Prostate gland (tissue), 2 donors: ENCODE measurements at regions not wholly inside any gene's neighbourhood (a gene's known extent, or its start where the extent isn't known, plus 50 kb on each side); places are given as distances from the start of the nearest gene placed in this dataset.
A peak's percentile ranks its signal among the peaks of the same experiment; 100 is the strongest.

Source experiments
- DNase-seq: peaks from one replicate; pipeline ENCODE4 v3.0.0-alpha.2; 2019; ENCODE audit warnings: low spot score
- H3K27ac ChIP-seq, 2 donors: fragments of 200-600 bp; sonication (generic); 2 replicates each; pipeline ENCODE4 v1.5.1; 2017 to 2019
- H3K27me3 ChIP-seq: fragments of 200-600 bp; sonication (generic); replicated peaks from 2 replicates; pipeline ENCODE4 v1.5.1; 2019; ENCODE audit not compliant: insufficient read depth
- H3K36me3 ChIP-seq, 2 donors: fragments of 200-600 bp; sonication (generic); 1 replicate in 1 of 2; 2 replicates in 1 of 2; pipeline versions ENCODE4 v1.5.1 to v1.8.1; 2017 to 2019
- H3K4me1 ChIP-seq: fragments of 200-600 bp; sonication (generic); replicated peaks from 2 replicates; pipeline ENCODE4 v1.5.1; 2019
- H3K4me3 ChIP-seq, 2 donors: fragments of 200-600 bp; sonication (generic); 2 replicates each; pipeline ENCODE4 v1.5.1; 2017 to 2019
- H3K9me3 ChIP-seq: fragments of 200-600 bp; sonication (generic); 2 replicates; pipeline ENCODE4 v1.5.1; 2017
- POLR2A ChIP-seq: fragments of 450-650 bp; IDR thresholded peaks from one replicate; pipeline ENCODE4 v1.6.1; 2016; ENCODE audit warnings: antibody characterized with exemption, mild to moderate bottlenecking
- POLR2AphosphoS5 ChIP-seq: sonication (generic); formaldehyde crosslinking; IDR thresholded peaks from one replicate; pipeline ENCODE4 v1.6.1; 2017; ENCODE audit warnings: antibody characterized with exemption
- WGBS: methylation state at CpG from one replicate; pipeline ENCODE4 v1.1.5; 2018; 5-methylcytosine and 5-hydroxymethylcytosine counted together
- intact Hi-C: fragments of 100-400 bp; cut with DNase I; formaldehyde crosslinking; loops from one replicate; pipeline ENCODE4 v1.14.2; 2022
- TF ChIP-seq, protein P1 (sequence below), 4 experiments: fragments of 200-600 bp in 2 of 4; fragments of 450-650 bp in 2 of 4; sonication (generic) in 2 of 4; IDR thresholded peaks; 1 replicate in 3 of 4; 2 replicates in 1 of 4; pipeline ENCODE4 v1.5.1; 2016 to 2019; ENCODE audit warnings: antibody characterized with exemption in 4 of 4, mild to moderate bottlenecking in 2 of 4, moderate library complexity in 2 of 4

DNA sequence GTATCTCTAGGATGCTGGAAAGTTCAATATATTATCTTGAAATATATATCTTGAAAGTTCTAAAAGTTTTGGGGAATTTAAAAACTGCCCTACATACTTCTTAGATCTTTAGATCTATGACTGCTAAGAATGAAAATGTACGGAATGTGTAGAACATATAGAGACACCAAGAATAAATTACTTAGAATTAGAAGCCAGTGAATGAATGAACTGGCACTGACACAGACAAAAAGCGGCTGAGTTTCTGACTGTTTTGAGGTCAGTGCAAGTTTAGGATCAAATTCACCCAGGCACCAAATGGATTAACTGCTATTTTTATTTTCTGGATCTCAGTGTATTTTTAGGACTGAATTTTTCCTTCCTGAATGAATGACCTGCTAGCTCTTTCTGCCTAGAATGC is 411.2 kb downstream of the KCTD12 start:
- TF ChIP-seq POLR2AphosphoS5 (no peak), POLR2A (no peak)
- TF ChIP-seq, protein P1, sequence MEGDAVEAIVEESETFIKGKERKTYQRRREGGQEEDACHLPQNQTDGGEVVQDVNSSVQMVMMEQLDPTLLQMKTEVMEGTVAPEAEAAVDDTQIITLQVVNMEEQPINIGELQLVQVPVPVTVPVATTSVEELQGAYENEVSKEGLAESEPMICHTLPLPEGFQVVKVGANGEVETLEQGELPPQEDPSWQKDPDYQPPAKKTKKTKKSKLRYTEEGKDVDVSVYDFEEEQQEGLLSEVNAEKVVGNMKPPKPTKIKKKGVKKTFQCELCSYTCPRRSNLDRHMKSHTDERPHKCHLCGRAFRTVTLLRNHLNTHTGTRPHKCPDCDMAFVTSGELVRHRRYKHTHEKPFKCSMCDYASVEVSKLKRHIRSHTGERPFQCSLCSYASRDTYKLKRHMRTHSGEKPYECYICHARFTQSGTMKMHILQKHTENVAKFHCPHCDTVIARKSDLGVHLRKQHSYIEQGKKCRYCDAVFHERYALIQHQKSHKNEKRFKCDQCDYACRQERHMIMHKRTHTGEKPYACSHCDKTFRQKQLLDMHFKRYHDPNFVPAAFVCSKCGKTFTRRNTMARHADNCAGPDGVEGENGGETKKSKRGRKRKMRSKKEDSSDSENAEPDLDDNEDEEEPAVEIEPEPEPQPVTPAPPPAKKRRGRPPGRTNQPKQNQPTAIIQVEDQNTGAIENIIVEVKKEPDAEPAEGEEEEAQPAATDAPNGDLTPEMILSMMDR (IDR thresholded peaks at IDR 0.05), result no peak
- H3K27me3 ChIP-seq, result no peaks in the 10 kb centered on the region
- intact Hi-C loops, result loop anchor here (5.0 to 10.0 kb wide), 2 partner anchors 430 to 778 kb away; no protein-coding TSS in a partner anchor
- H3K36me3 ChIP-seq, result no peaks in the 10 kb centered on the region
- no peak for DNase-seq
- no peak overlapping the region for H3K4me3 ChIP-seq
- H3K4me1 ChIP-seq, result no peaks in the 10 kb centered on the region
- no peak overlapping the region for H3K27ac ChIP-seq
- H3K9me3 ChIP-seq, result no peaks in the 10 kb centered on the region
- 83% methylated on average over 2 of the region's 2 CpGs for WGBS

- H3K36me3 ChIP-seq, result no peaks in the 10 kb centered on the region
- WGBS, result 69% methylated on average over 1 of the region's 1 CpG
- no peak for DNase-seq
- no peak overlapping the region for H3K4me3 ChIP-seq
- TF ChIP-seq POLR2A, result no peak
- TF ChIP-seq, protein P1 (IDR thresholded peaks at IDR 0.05), result no peak
- no peak for TF ChIP-seq POLR2AphosphoS5
- H3K27ac ChIP-seq, result no peak overlapping the region
- no peaks in the 10 kb centered on the region for H3K27me3 ChIP-seq
- intact Hi-C loops, result loop anchor here (5.0 to 10.0 kb wide), 2 partner anchors 430 to 777 kb away; no protein-coding TSS in a partner anchor
- H3K9me3 ChIP-seq, result no peaks in the 10 kb centered on the region
- H3K4me1 ChIP-seq, result no peaks in the 10 kb centered on the region
Measured at GRCh38 chr13:76474356-76474755, 411.8 kb downstream of the KCTD12 start.

DNA sequence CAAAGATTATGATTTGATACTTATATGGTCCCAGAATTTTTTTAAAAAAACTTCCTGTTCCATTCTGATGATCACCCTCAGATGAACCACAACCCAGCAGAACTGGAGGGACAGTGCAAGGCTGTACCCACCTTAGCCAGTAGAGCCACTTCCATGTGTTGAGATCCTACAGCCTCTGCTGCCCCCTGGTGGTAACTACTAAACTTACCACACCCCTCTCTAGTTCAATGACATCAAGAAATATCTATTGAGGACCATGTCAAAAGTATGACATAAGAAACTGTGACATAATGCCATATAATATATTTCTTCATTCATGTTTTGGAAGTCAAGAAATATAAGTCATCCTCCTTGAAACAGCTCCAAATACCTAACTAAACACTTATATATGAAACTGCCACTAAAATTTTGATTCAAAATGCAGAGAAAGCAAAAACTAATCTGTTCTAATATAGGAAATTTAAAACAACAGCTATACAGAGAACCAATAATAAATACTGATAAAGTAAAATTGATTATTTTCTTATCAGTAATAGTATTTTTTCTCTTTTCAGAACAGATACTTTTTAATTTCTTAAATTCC is 412.6 kb downstream of the KCTD12 start:
- no peaks in the 10 kb centered on the region for H3K36me3 ChIP-seq
- no peak overlapping the region for H3K27ac ChIP-seq
- no peak for TF ChIP-seq POLR2A
- TF ChIP-seq, protein P1 (IDR thresholded peaks at IDR 0.05), result peak; percentile 54 to 82 (median 78)
- peak; percentile 58 for DNase-seq
- H3K4me1 ChIP-seq, result no peaks in the 10 kb centered on the region
- no peaks in the 10 kb centered on the region for H3K27me3 ChIP-seq
- intact Hi-C loops, result loop anchor here (2.0 to 10.0 kb wide), 3 partner anchors 431 to 776 kb away; no protein-coding TSS in a partner anchor
- H3K4me3 ChIP-seq, result no peak overlapping the region
- H3K9me3 ChIP-seq, result no peaks in the 10 kb centered on the region

- H3K4me1 ChIP-seq, result no peaks in the 10 kb centered on the region
- no peaks in the 10 kb centered on the region for H3K27me3 ChIP-seq
- intact Hi-C loops, result loop anchor here (2.0 to 10.0 kb wide), 3 partner anchors 432 to 776 kb away; no protein-coding TSS in a partner anchor
- 84% methylated on average over 2 of the region's 2 CpGs for WGBS
- no peak overlapping the region for H3K4me3 ChIP-seq
- H3K9me3 ChIP-seq, result no peaks in the 10 kb centered on the region
- no peaks in the 10 kb centered on the region for H3K36me3 ChIP-seq
- TF ChIP-seq POLR2A, result no peak
- no peak for TF ChIP-seq POLR2AphosphoS5
- TF ChIP-seq, protein P1 (IDR thresholded peaks at IDR 0.05), result no peak
- no peak overlapping the region for H3K27ac ChIP-seq
- DNase-seq, result no peak
Measured at GRCh38 chr13:76472916-76473315, 413.3 kb downstream of the KCTD12 start.

- H3K36me3 ChIP-seq, result no peaks in the 10 kb centered on the region
- TF ChIP-seq POLR2AphosphoS5, result no peak
- no peak for TF ChIP-seq POLR2A
- TF ChIP-seq, protein P1 (IDR thresholded peaks at IDR 0.05), result no peak
- intact Hi-C loops, result loop anchor here (5.0 to 10.0 kb wide), 2 partner anchors 433 to 774 kb away; no protein-coding TSS in a partner anchor
- WGBS, result 71% methylated on average over 1 of the region's 1 CpG
- H3K9me3 ChIP-seq, result no peaks in the 10 kb centered on the region
- DNase-seq, result no peak
- H3K27me3 ChIP-seq, result no peaks in the 10 kb centered on the region
- no peak overlapping the region for H3K27ac ChIP-seq
- no peak overlapping the region for H3K4me3 ChIP-seq
- H3K4me1 ChIP-seq, result no peaks in the 10 kb centered on the region
Measured at GRCh38 chr13:76471486-76471885, 414.7 kb downstream of the KCTD12 start.
